ENCODE measurements at regions not wholly inside any gene's neighbourhood (a gene's known extent, or its start where the extent isn't known, plus 50 kb on each side); places are given as distances from the start of the nearest gene placed in this dataset.
"Not testable (repeated sequence)": the region's sequence is repeated elsewhere in the genome, so short reads cannot be mapped to it uniquely, and the experiment has no call there.

DNA sequence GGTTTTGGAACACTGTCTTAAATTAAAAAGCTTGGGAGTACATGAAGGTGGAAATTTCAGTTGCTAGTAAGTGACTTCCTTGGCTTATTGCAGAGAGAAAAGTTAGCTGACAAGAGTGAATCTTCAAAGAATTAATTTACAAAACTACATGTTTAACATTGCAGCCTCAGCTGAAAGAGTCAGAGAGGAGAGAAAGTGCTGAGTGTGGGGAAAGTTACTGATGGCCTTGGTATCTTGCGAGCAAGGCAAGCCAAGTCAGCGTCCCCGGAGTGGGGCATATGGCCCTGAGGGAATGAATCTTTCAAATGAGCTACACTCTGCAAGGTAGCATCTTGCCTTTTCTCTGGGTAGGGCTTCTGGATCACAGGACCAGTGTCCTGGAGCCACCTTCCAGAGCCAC is 131.3 kb downstream of the LPIN1 start:
- TF ChIP-seq POLR2A (IDR thresholded peaks at IDR 0.05), result no peak
- TF ChIP-seq, protein P1, sequence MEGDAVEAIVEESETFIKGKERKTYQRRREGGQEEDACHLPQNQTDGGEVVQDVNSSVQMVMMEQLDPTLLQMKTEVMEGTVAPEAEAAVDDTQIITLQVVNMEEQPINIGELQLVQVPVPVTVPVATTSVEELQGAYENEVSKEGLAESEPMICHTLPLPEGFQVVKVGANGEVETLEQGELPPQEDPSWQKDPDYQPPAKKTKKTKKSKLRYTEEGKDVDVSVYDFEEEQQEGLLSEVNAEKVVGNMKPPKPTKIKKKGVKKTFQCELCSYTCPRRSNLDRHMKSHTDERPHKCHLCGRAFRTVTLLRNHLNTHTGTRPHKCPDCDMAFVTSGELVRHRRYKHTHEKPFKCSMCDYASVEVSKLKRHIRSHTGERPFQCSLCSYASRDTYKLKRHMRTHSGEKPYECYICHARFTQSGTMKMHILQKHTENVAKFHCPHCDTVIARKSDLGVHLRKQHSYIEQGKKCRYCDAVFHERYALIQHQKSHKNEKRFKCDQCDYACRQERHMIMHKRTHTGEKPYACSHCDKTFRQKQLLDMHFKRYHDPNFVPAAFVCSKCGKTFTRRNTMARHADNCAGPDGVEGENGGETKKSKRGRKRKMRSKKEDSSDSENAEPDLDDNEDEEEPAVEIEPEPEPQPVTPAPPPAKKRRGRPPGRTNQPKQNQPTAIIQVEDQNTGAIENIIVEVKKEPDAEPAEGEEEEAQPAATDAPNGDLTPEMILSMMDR (IDR thresholded peaks at IDR 0.05), result no peak
- no peak for DNase-seq
- 93% methylated on average over 2 of the region's 3 CpGs for WGBS (ENCODE audit: insufficient coverage, low coverage, low lambda C conversion rate, missing lambda C conversion rate)
- Histone ChIP-seq H3K4me3 (no peak overlapping the region), H3K36me3 (no peaks in the 10 kb centered on the region), H3K27me3 (no peaks in the 10 kb centered on the region), H3K27ac (no peak overlapping the region), H3K4me1 (peaks cover 0 to under 1% (median 0%) of the 10 kb centered on the region in 4 donors), H3K9me3 (no peaks in the 10 kb centered on the region)
- intact Hi-C loops (cut with DNase I), result no loop called here
- ATAC-seq, result no peak

DNA sequence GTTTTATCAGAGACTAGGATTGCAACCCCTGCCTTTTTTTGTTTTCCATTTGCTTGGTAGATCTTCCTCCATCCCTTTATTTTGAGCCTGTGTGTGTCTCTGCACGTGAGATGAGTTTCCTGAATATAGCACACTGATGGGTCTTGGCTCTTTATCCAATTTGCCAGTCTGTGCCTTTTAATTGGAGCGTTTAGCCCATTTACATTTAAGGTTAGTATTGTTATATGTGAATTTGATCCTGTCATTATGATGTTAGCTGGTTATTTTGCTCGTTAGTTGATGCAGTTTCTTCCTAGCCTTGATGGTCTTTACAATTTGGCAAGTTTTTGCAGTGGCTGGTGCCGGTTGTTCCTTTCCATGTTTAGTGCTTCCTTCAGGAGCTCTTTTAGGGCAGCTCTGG is 138.8 kb downstream of the LPIN1 start:
- 70% methylated on average over 2 of the region's 4 CpGs for WGBS (ENCODE audit: insufficient coverage, low coverage, low lambda C conversion rate, missing lambda C conversion rate)
- H3K27me3 ChIP-seq; H3K36me3 ChIP-seq; H3K9me3 ChIP-seq; H3K27ac ChIP-seq; ATAC-seq; intact Hi-C loops (cut with DNase I); DNase-seq; H3K4me1 ChIP-seq; H3K4me3 ChIP-seq: not testable (repeated sequence)

DNA sequence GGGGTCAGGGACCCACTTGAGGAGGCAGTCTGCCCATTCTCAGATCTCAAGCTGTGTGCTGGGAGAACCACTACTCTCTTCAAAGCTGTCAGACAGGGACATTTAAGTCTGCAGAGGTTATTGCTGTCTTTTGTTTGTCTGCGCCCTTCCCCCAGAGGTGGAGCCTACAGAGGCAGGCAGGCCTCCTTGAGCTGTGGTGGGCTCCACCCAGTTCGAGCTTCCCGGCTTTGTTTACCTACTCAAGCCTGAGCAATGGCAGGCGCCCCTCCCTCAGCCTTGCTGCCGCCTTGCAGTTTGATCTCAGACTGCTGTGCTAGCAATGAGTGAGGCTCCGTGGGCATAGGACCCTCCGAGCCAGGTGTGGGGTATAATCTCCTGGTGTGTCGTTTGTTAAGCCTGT is 140.5 kb downstream of the LPIN1 start:
- H3K4me3 ChIP-seq; H3K36me3 ChIP-seq; H3K9me3 ChIP-seq; H3K4me1 ChIP-seq; H3K27me3 ChIP-seq; DNase-seq; H3K27ac ChIP-seq; ATAC-seq; intact Hi-C loops (cut with DNase I): not testable (repeated sequence)
- WGBS (ENCODE audit: insufficient coverage, low coverage, low lambda C conversion rate, missing lambda C conversion rate), result no CpG with 5 or more reads among the region's 8 CpGs

DNA sequence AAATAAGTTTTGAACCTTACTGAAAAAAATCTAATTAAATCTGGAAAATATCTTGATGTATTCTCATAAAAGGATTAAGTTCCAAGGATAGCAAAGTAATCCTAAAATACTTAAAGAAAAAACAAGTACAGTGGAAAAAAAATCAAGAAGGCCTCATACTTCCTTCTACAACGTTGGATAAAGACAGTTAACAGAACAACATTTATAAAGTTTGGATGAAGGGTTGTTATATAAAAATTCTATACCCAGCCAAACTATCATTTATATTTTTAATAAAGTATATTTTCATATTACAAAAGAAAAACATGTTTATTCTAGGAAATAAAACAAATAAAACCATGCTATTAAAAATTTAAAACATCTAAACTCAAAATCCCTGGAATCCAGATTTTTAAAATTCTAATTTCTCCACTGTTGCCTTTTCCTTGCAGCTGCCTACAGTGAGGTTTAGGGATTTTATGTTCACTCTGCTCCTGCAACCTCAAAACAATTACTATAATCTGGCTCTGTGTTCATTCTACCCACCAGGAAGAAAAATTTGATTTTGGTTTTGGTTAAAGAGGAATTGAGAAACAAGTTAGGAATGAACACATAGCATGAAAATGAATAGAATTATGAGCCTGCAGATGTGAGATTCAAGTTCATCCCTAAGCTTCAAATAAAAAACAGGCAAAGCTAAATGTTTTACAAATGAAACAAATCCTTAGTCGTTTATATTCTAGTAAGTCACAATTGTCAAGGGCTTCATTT is 142.8 kb downstream of the LPIN1 start:
- no peaks in the 10 kb centered on the region for H3K27me3 ChIP-seq
- no peak for ATAC-seq
- no peak for TF ChIP-seq POLR2A (IDR thresholded peaks at IDR 0.05)
- H3K9me3 ChIP-seq, result peaks cover 0 to 6% (median 0%) of the 10 kb centered on the region in 4 donors
- 25% methylated on average over 2 of the region's 2 CpGs for whole genome bisulfite sequencing (ENCODE audit: insufficient coverage, low coverage, low lambda C conversion rate, missing lambda C conversion rate)
- no peak overlapping the region for H3K4me3 ChIP-seq
- H3K4me1 ChIP-seq, result no peaks in the 10 kb centered on the region
- no peak for DNase-seq
- no peaks in the 10 kb centered on the region for H3K36me3 ChIP-seq
- intact Hi-C loops (cut with DNase I), result no loop called here
- no peak overlapping the region for H3K27ac ChIP-seq

DNA sequence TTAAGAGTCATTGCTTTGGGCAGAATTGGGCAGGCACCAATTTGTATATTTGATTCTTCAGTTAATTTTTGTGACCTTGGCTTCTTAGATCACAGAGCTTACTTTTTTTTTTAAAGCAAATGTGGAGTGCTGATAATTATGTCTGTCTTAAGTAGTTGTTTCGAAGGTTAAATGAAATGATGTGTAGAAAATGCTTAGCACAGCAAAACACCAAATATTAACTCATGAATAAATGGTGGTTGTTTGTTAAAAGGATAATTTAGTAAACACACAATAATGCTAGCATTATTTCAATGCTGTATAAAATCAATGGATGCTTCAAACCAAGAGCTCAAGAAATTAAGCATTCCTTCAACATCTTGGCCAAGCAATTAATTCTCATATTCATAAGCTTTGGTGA is 143.4 kb downstream of the LPIN1 start:
- 48% methylated on average over 1 of the region's 1 CpG for WGBS (ENCODE audit: insufficient coverage, low coverage, low lambda C conversion rate, missing lambda C conversion rate)
- Histone ChIP-seq H3K9me3 (peaks cover 0 to 6% (median 0%) of the 10 kb centered on the region in 4 donors), H3K4me1 (no peaks in the 10 kb centered on the region), H3K27me3 (no peaks in the 10 kb centered on the region), H3K4me3 (no peak overlapping the region), H3K27ac (no peak overlapping the region), H3K36me3 (no peaks in the 10 kb centered on the region)
- TF ChIP-seq, protein P1 (IDR thresholded peaks at IDR 0.05), result no peak
- TF ChIP-seq POLR2A (IDR thresholded peaks at IDR 0.05), result no peak
- intact Hi-C loops (cut with DNase I), result no loop called here
- ATAC-seq, result no peak
- no peak for DNase-seq

DNA sequence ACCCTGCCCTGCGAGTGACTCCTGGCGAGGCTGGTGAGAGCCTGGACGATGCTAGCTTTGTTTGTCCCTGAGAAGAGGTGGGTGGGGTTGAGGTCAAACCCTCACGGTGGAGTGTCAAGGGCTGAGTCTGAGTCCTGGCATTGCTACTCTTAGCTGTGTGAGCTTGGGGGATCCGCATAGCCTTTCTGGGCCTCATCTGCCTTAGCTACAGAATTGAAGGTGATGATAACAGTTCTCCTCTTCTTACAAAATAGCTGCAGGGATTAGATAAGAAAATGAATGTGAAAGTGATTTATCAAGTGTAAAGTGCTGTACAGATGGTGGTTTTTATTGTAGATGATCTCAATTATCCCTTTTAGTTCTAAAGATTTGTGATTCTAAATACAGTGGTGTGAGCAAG is 144.6 kb downstream of the LPIN1 start:
- no peaks in the 10 kb centered on the region for H3K27me3 ChIP-seq
- no peaks in the 10 kb centered on the region for H3K36me3 ChIP-seq
- intact Hi-C loops (cut with DNase I), result no loop called here
- TF ChIP-seq, protein P1 (IDR thresholded peaks at IDR 0.05), result no peak
- no peak for TF ChIP-seq POLR2A (IDR thresholded peaks at IDR 0.05)
- no peaks in the 10 kb centered on the region for H3K4me1 ChIP-seq
- DNase-seq (no peak), ATAC-seq (no peak)
- peaks cover 0 to 6% (median 0%) of the 10 kb centered on the region in 4 donors for H3K9me3 ChIP-seq
- WGBS (ENCODE audit: insufficient coverage, low coverage, low lambda C conversion rate, missing lambda C conversion rate), result 81% methylated on average over 5 of the region's 5 CpGs
- H3K27ac ChIP-seq, result no peak overlapping the region
- no peak overlapping the region for H3K4me3 ChIP-seq

Measured in right lobe of liver (tissue), 6 donors.